ENCODE measurements at regions not wholly inside any gene's neighbourhood (a gene's known extent, or its start where the extent isn't known, plus 50 kb on each side); places are given as distances from the start of the nearest gene placed in this dataset.
"Not testable (repeated sequence)": the region's sequence is repeated elsewhere in the genome, so short reads cannot be mapped to it uniquely, and the experiment has no call there.

DNA sequence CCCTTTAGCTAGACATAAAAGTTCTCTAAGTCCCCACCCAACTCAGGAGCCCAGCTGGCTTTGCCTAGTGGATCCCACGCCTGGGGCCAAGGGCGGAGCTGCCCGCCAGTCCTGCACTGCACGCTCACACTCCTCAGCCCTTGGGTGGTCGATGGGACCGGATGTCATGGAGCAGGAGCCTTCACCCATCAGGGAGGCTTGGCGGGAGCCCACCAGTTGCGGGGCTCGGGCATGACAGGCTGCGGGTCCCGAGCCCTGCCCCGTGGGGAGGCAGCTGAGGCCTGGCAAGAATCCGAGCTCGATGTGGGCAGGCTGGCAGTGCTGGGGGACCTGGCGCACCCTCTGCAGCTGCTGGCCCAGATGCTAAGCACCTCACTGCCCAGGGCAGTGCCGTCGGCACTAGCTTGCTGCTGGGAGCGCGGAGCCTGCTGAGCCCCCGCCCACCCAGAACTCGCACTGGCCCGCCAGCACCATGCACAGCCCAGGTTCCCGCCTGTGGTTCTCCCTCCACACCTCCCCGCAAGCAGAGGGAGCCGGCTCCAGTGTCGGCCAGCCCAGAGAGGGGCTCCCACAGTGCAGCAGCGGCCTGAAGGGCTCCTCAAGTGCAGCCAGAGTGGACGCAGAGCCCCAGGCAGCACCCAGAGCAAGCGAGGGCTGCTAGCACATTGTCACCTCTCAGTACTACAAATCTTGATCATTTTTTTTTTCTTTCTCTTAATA lies 391.4 kb upstream of the NDN start:
- CTCF ChIA-PET, result no interaction called here
- H3K9me3 ChIP-seq (ENCODE audit: control insufficient read depth, insufficient read depth, low read depth, low read length), result no peaks in the 10 kb centered on the region
- no peak overlapping the region for H3K27ac ChIP-seq (ENCODE audit: extremely low read depth, low read depth, low read length)
- no peaks in the 10 kb centered on the region for H3K4me1 ChIP-seq (ENCODE audit: control insufficient read depth, insufficient read depth, low read length)
- TF ChIP-seq ZNF292 (tag by site-specific recombination; IDR thresholded peaks at IDR 0.05; ENCODE audit: borderline replicate concordance, low read depth), result no peak
- H3K4me3 ChIP-seq (ENCODE audit: low read depth, low read length), result no peak overlapping the region
- no peaks in the 10 kb centered on the region for H3K36me3 ChIP-seq (ENCODE audit: control insufficient read depth in 2 of 2, insufficient read depth in 1 of 2, low read length in 2 of 2)
- POLR2A ChIA-PET, result no interaction called here

DNA sequence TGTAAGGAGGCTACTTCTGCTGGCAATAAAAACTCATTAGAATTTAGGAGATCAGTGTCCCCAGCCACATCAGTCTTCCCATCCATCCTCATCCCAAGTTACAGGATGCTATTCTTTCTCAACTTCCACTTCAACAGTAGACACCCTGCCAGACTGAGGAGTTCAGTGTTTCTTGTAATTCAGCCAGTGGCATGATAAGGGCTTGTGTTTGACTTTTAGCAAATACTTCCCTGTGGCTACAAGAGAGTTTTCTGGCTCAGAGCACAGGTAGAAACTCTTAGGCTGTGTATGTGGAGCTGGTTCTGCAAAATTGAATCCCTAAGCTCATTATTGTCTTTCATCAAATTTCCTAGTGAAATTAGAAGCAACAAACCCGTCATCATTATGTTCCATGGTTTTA lies 401.8 kb upstream of the NDN start:
- CTCF ChIA-PET; H3K9me3 ChIP-seq (ENCODE audit: control insufficient read depth, insufficient read depth, low read depth, low read length); POLR2A ChIA-PET; H3K36me3 ChIP-seq (ENCODE audit: control insufficient read depth in 2 of 2, insufficient read depth in 1 of 2, low read length in 2 of 2); H3K4me3 ChIP-seq (ENCODE audit: low read depth, low read length); H3K4me1 ChIP-seq (ENCODE audit: control insufficient read depth, insufficient read depth, low read length); H3K27ac ChIP-seq (ENCODE audit: extremely low read depth, low read depth, low read length): not testable (repeated sequence)

DNA sequence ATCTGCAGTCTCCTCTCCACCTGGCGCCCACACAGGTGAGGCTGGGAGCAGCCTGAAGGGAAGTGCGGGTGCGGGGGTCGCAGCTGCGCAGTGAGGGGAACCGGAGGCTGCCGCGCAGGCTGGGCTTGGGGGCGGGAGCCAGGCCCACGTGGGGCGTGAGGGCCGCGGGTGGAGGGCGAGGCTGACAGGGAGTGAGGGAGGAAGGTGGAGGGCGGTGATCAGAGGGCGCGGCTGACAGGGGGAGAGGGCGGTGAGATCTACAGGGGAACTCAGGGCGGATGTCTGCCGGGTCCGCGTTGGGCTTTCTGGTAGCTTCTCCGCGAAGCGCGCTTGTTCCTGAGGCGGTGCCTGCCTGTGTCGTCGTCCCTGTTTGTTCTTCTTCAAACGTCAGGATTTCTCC lies 414.4 kb upstream of the NDN start:
- H3K9me3 ChIP-seq (ENCODE audit: control insufficient read depth, insufficient read depth, low read depth, low read length); H3K4me1 ChIP-seq (ENCODE audit: control insufficient read depth, insufficient read depth, low read length); H3K27ac ChIP-seq (ENCODE audit: extremely low read depth, low read depth, low read length); POLR2A ChIA-PET; H3K36me3 ChIP-seq (ENCODE audit: control insufficient read depth in 2 of 2, insufficient read depth in 1 of 2, low read length in 2 of 2); H3K4me3 ChIP-seq (ENCODE audit: low read depth, low read length); CTCF ChIA-PET: not testable (repeated sequence)

DNA sequence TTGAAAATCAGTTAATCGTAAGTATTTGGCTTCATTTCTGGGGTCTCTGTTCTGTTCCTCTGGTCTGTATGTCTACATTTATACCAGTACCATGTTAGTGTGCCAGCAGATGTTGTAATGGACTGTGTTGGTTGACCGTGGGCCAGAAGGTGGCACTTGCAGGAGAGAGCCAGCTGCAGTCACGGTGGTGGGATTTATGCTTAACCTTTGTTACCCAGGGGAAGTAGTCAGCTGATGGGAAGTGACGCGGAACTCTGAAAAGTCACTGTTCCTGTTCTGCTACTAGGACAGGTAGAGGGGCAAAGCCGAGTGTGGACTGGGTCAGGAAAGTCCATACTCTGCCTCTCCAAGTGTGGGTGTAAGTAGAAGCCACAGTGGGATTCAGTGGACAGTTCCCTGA lies 420.4 kb upstream of the NDN start:
- POLR2A ChIA-PET; H3K4me3 ChIP-seq (ENCODE audit: low read depth, low read length); H3K36me3 ChIP-seq (ENCODE audit: control insufficient read depth in 2 of 2, insufficient read depth in 1 of 2, low read length in 2 of 2); H3K4me1 ChIP-seq (ENCODE audit: control insufficient read depth, insufficient read depth, low read length); H3K27ac ChIP-seq (ENCODE audit: extremely low read depth, low read depth, low read length); H3K9me3 ChIP-seq (ENCODE audit: control insufficient read depth, insufficient read depth, low read depth, low read length); CTCF ChIA-PET: not testable (repeated sequence)

GRCh38 chr15:24107948-24108347 lies 420.8 kb upstream of the NDN start:
- H3K27ac ChIP-seq (ENCODE audit: extremely low read depth, low read depth, low read length); H3K9me3 ChIP-seq (ENCODE audit: control insufficient read depth, insufficient read depth, low read depth, low read length); POLR2A ChIA-PET; H3K36me3 ChIP-seq (ENCODE audit: control insufficient read depth in 2 of 2, insufficient read depth in 1 of 2, low read length in 2 of 2); H3K4me1 ChIP-seq (ENCODE audit: control insufficient read depth, insufficient read depth, low read length); CTCF ChIA-PET; H3K4me3 ChIP-seq (ENCODE audit: low read depth, low read length): not testable (repeated sequence)

DNA sequence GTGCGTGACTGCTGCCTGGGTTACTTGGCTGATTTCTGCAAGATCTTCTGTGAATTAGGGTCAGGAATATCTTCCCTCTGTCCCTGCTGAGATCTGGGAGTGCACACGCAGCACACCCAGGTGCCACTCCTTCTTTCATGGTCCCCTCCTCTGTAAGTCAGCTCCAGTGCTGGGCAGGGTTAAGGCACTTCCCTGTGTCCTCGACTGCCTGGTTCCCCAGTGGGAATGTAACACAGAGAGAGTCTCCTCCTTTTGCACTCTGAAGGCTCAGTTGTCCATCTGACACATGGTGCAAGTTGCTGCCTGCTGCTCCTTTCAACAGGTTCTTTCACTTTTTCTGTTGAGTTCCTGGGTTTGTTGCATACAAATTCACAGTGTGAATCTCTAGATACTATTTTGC lies 421.2 kb upstream of the NDN start:
- H3K27ac ChIP-seq (ENCODE audit: extremely low read depth, low read depth, low read length); H3K4me3 ChIP-seq (ENCODE audit: low read depth, low read length); H3K9me3 ChIP-seq (ENCODE audit: control insufficient read depth, insufficient read depth, low read depth, low read length); POLR2A ChIA-PET; CTCF ChIA-PET; H3K36me3 ChIP-seq (ENCODE audit: control insufficient read depth in 2 of 2, insufficient read depth in 1 of 2, low read length in 2 of 2); H3K4me1 ChIP-seq (ENCODE audit: control insufficient read depth, insufficient read depth, low read length): not testable (repeated sequence)

GRCh38 chr15:24139622-24140021 lies 452.5 kb upstream of the NDN start:
- H3K9me3 ChIP-seq (ENCODE audit: control insufficient read depth, insufficient read depth, low read depth, low read length); H3K4me3 ChIP-seq (ENCODE audit: low read depth, low read length); CTCF ChIA-PET; POLR2A ChIA-PET; H3K36me3 ChIP-seq (ENCODE audit: control insufficient read depth in 2 of 2, insufficient read depth in 1 of 2, low read length in 2 of 2); H3K27ac ChIP-seq (ENCODE audit: extremely low read depth, low read depth, low read length); H3K4me1 ChIP-seq (ENCODE audit: control insufficient read depth, insufficient read depth, low read length): not testable (repeated sequence)

DNA sequence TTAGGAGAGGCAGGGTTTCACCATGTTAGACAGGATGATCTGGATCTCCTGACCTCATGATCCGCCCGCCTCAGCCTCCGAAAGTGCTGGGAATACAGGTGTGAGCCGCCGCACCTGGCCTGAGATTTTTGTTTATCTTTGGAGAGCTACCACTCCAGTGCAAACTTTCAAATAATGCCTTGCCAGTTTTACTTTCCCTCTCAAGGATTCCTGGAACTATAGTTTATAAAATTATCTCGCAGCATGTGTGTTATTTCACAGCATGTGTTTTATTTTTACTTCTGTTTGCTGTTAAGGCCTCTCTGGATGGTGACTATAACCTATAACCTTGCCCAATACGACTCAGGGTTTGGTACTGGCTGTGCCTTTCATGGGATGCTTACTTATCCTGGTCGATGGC lies 458.0 kb upstream of the NDN start:
- POLR2A ChIA-PET; H3K4me1 ChIP-seq (ENCODE audit: control insufficient read depth, insufficient read depth, low read length); H3K27ac ChIP-seq (ENCODE audit: extremely low read depth, low read depth, low read length); H3K4me3 ChIP-seq (ENCODE audit: low read depth, low read length); CTCF ChIA-PET; H3K36me3 ChIP-seq (ENCODE audit: control insufficient read depth in 2 of 2, insufficient read depth in 1 of 2, low read length in 2 of 2); H3K9me3 ChIP-seq (ENCODE audit: control insufficient read depth, insufficient read depth, low read depth, low read length): not testable (repeated sequence)

Measured in HEK293 (cell line).